GM12875 (cell line): ENCODE measurements at regions not wholly inside any gene's neighbourhood (a gene's known extent, or its start where the extent isn't known, plus 50 kb on each side); places are given as distances from the start of the nearest gene placed in this dataset.

ENCODE experiments used
- H3K4me3 ChIP-seq: one replicate; pipeline ENCODE4 v1.5.1; 2011; ENCODE audit warnings: low read depth, low read length, control low read depth
- CTCF ChIP-seq: IDR thresholded peaks from 2 replicates; pipeline ENCODE4 v1.5.1; 2011; ENCODE audit warnings: low read depth, mild to moderate bottlenecking, control low read depth, inconsistent platforms, low read length, moderate library complexity, borderline replicate concordance; ENCODE audit not compliant: insufficient read depth

- no peak overlapping the region for H3K4me3 ChIP-seq
- no peak for TF ChIP-seq CTCF
These were observed 86.1 kb upstream of the HIVEP3 start for GRCh38 chr1:42004860-42005259.

GRCh38 chr1:42004322-42004721 is 85.6 kb upstream of the HIVEP3 start:
- TF ChIP-seq CTCF = no peak
- H3K4me3 ChIP-seq = no peak overlapping the region

- H3K4me3 ChIP-seq = no peak overlapping the region
- no peak for TF ChIP-seq CTCF
These were observed 84.7 kb upstream of the HIVEP3 start for GRCh38 chr1:42003433-42003832.

- H3K4me3 ChIP-seq = no peak overlapping the region
- TF ChIP-seq CTCF = no peak
These were observed 83.5 kb upstream of the HIVEP3 start for GRCh38 chr1:42002220-42002619.

- no peak for TF ChIP-seq CTCF
These were observed 82.0 kb upstream of the HIVEP3 start for GRCh38 chr1:42000766-42001165.

GRCh38 chr1:41999884-42000283 is 81.2 kb upstream of the HIVEP3 start:
- H3K4me3 ChIP-seq = no peak overlapping the region
- no peak for TF ChIP-seq CTCF

More at GRCh38 chr1:42000766-42001165, 82.0 kb upstream of the HIVEP3 start:
- no peak overlapping the region for H3K4me3 ChIP-seq

GRCh38 chr1:41998250-41998649 is 79.5 kb upstream of the HIVEP3 start:
- TF ChIP-seq CTCF = no peak
- no peak overlapping the region for H3K4me3 ChIP-seq
